Esophagus muscularis mucosa (tissue), 4 donors: ENCODE measurements at regions not wholly inside any gene's neighbourhood (a gene's known extent, or its start where the extent isn't known, plus 50 kb on each side); places are given as distances from the start of the nearest gene placed in this dataset.
A peak's percentile ranks its signal among the peaks of the same experiment; 100 is the strongest.

Experiments used
- CTCF ChIP-seq, 3 experiments: fragments of 200-600 bp in 2 of 3; fragments of 450-650 bp in 1 of 3; sonication (generic) in 2 of 3; IDR thresholded peaks; one replicate each; pipeline ENCODE4 v1.5.1; 2017 to 2019; ENCODE audit warnings: antibody characterized with exemption in 3 of 3, mild to moderate bottlenecking in 2 of 3, moderate library complexity in 1 of 3
- EP300 ChIP-seq: sonication (generic); formaldehyde crosslinking; IDR thresholded peaks from one replicate; pipeline ENCODE4 v1.6.1; 2017; ENCODE audit warnings: antibody characterized with exemption
- POLR2AphosphoS5 ChIP-seq, 2 donors: sonication (generic); formaldehyde crosslinking; IDR thresholded peaks; one replicate each; pipeline ENCODE4 v1.6.1; 2017; ENCODE audit warnings: antibody characterized with exemption in 2 of 2

GRCh38 chr6:148166339-148166968, 176.2 kb upstream of the SASH1 start:
- no peak for TF ChIP-seq EP300
- TF ChIP-seq CTCF (IDR thresholded peaks at IDR 0.05), result peak; percentile 65 to 73 (median 73)
- TF ChIP-seq POLR2AphosphoS5 (IDR thresholded peaks at IDR 0.05), result no peak
